ENCODE measurements at regions not wholly inside any gene's neighbourhood (a gene's known extent, or its start where the extent isn't known, plus 50 kb on each side); places are given as distances from the start of the nearest gene placed in this dataset.

- Histone ChIP-seq H3K27ac (no peak overlapping the region), H2AFZ (replicated peaks) (no peak overlapping the region), H3K9ac (no peak overlapping the region), H3K9me3 (ENCODE audit: low read depth) (no peaks in the 10 kb centered on the region), H3K36me3 (no peaks in the 10 kb centered on the region), H3K4me1 (peaks cover 5% of the 10 kb centered on the region), H3K4me3 (no peak overlapping the region), H3K27me3 (no peaks in the 10 kb centered on the region), H3K4me2 (no peak overlapping the region), H3F3A (ENCODE audit: low read depth) (no peaks in the 10 kb centered on the region), H3K79me2 (ENCODE audit: low read depth) (no peaks in the 10 kb centered on the region), H4K20me1 (ENCODE audit: low read depth) (no peaks in the 10 kb centered on the region)
- Mint-ChIP-seq H3K4me1 (peaks cover 2% of the 10 kb centered on the region), H3K4me3 (no peak overlapping the region), H3K27me3 (ENCODE audit: insufficient read depth, low read depth) (no peaks in the 10 kb centered on the region), H3K9me3 (no peaks in the 10 kb centered on the region), H3K36me3 (no peaks in the 10 kb centered on the region), H3K27ac (no peak overlapping the region)
- TF ChIP-seq CTCF (IDR thresholded peaks at IDR 0.05): no peak
- TF ChIP-seq EZH2phosphoT487 (IDR thresholded peaks at IDR 0.05): no peak
- TF ChIP-seq EZH2 (IDR thresholded peaks at IDR 0.05): no peak
- DNase-seq (ENCODE audit: low spot score): no peak
Measured at GRCh38 chr3:43181202-43181821, 75.4 kb upstream of the POMGNT2 start.

GRCh38 chr3:43180694-43181093, 74.8 kb upstream of the POMGNT2 start:
- DNase-seq (ENCODE audit: low spot score): no peak
- Histone ChIP-seq H3K27ac (no peak overlapping the region), H3K9me3 (ENCODE audit: low read depth) (no peaks in the 10 kb centered on the region), H3K4me1 (peaks cover 5% of the 10 kb centered on the region), H3F3A (ENCODE audit: low read depth) (no peaks in the 10 kb centered on the region), H3K9ac (no peak overlapping the region), H3K79me2 (ENCODE audit: low read depth) (no peaks in the 10 kb centered on the region), H2AFZ (replicated peaks) (no peak overlapping the region), H3K4me2 (no peak overlapping the region), H3K4me3 (no peak overlapping the region), H3K27me3 (no peaks in the 10 kb centered on the region), H4K20me1 (ENCODE audit: low read depth) (no peaks in the 10 kb centered on the region), H3K36me3 (no peaks in the 10 kb centered on the region)
- no peak overlapping the region for H3K27ac Mint-ChIP-seq
- H3K36me3 Mint-ChIP-seq: no peaks in the 10 kb centered on the region
- TF ChIP-seq CTCF (IDR thresholded peaks at IDR 0.05) (no peak), EZH2phosphoT487 (IDR thresholded peaks at IDR 0.05) (no peak), EZH2 (IDR thresholded peaks at IDR 0.05) (no peak)
- H3K4me3 Mint-ChIP-seq: no peak overlapping the region
- H3K27me3 Mint-ChIP-seq (ENCODE audit: insufficient read depth, low read depth): no peaks in the 10 kb centered on the region
- peaks cover 2% of the 10 kb centered on the region for H3K4me1 Mint-ChIP-seq
- no peaks in the 10 kb centered on the region for H3K9me3 Mint-ChIP-seq

- no peaks in the 10 kb centered on the region for H3K79me2 ChIP-seq (ENCODE audit: low read depth)
- no peaks in the 10 kb centered on the region for H4K20me1 ChIP-seq (ENCODE audit: low read depth)
- no peaks in the 10 kb centered on the region for H3K9me3 Mint-ChIP-seq
- no peak overlapping the region for H3K4me2 ChIP-seq
- H3K36me3 ChIP-seq: no peaks in the 10 kb centered on the region
- TF ChIP-seq EZH2phosphoT487 (IDR thresholded peaks at IDR 0.05): no peak
- TF ChIP-seq EZH2 (IDR thresholded peaks at IDR 0.05): no peak
- DNase-seq (ENCODE audit: low spot score): no peak
- no peaks in the 10 kb centered on the region for H3K9me3 ChIP-seq (ENCODE audit: low read depth)
- peaks cover 2% of the 10 kb centered on the region for H3K4me1 Mint-ChIP-seq
- no peaks in the 10 kb centered on the region for H3K36me3 Mint-ChIP-seq
- no peak overlapping the region for H2AFZ ChIP-seq (replicated peaks)
- no peak overlapping the region for H3K27ac Mint-ChIP-seq
- no peak overlapping the region for H3K4me3 ChIP-seq
- H3K4me1 ChIP-seq: peaks cover 5% of the 10 kb centered on the region
- no peak overlapping the region for H3K4me3 Mint-ChIP-seq
- no peaks in the 10 kb centered on the region for H3K27me3 ChIP-seq
- H3K27me3 Mint-ChIP-seq (ENCODE audit: insufficient read depth, low read depth): no peaks in the 10 kb centered on the region
- H3K27ac ChIP-seq: no peak overlapping the region
- no peak overlapping the region for H3K9ac ChIP-seq
- H3F3A ChIP-seq (ENCODE audit: low read depth): no peaks in the 10 kb centered on the region
Measured at GRCh38 chr3:43180027-43180426, 74.1 kb upstream of the POMGNT2 start.

- Histone ChIP-seq H3F3A (ENCODE audit: low read depth) (no peaks in the 10 kb centered on the region), H2AFZ (replicated peaks) (no peak overlapping the region), H3K9me3 (ENCODE audit: low read depth) (no peaks in the 10 kb centered on the region), H3K79me2 (ENCODE audit: low read depth) (no peaks in the 10 kb centered on the region), H3K4me1 (peaks cover 1% of the 10 kb centered on the region), H3K4me3 (no peak overlapping the region), H3K27me3 (no peaks in the 10 kb centered on the region), H3K36me3 (no peaks in the 10 kb centered on the region), H4K20me1 (ENCODE audit: low read depth) (no peaks in the 10 kb centered on the region), H3K9ac (no peak overlapping the region), H3K4me2 (no peak overlapping the region), H3K27ac (no peak overlapping the region)
- Mint-ChIP-seq H3K4me3 (no peak overlapping the region), H3K27me3 (ENCODE audit: insufficient read depth, low read depth) (no peaks in the 10 kb centered on the region), H3K4me1 (peaks cover 2% of the 10 kb centered on the region), H3K36me3 (no peaks in the 10 kb centered on the region), H3K9me3 (peaks cover 2% of the 10 kb centered on the region), H3K27ac (no peak overlapping the region)
- no peak for DNase-seq (ENCODE audit: low spot score)
- no peak for TF ChIP-seq CTCF (IDR thresholded peaks at IDR 0.05)
- no peak for TF ChIP-seq EZH2 (IDR thresholded peaks at IDR 0.05)
- no peak for TF ChIP-seq EZH2phosphoT487 (IDR thresholded peaks at IDR 0.05)
Measured at GRCh38 chr3:43178891-43179366, 73.0 kb upstream of the POMGNT2 start.
